Activated CD4-positive, alpha-beta T cell treated with anti-CD3 and anti-CD28 coated beads, Interleukin-2, amount 50 U/mL, for 24 hours (primary cell): ENCODE measurements at regions not wholly inside any gene's neighbourhood (a gene's known extent, or its start where the extent isn't known, plus 50 kb on each side); places are given as distances from the start of the nearest gene placed in this dataset.
A peak's percentile ranks its signal among the peaks of the same experiment; 100 is the strongest.
"Not testable (repeated sequence)": the region's sequence is repeated elsewhere in the genome, so short reads cannot be mapped to it uniquely, and the experiment has no call there.

Source experiments
- DNase-seq, 2 donors: peaks; one replicate each; pipeline ENCODE4 v3.0.0-alpha.2; 2020; ENCODE audit warnings: low read depth in 1 of 2, low spot score in 1 of 2

DNA sequence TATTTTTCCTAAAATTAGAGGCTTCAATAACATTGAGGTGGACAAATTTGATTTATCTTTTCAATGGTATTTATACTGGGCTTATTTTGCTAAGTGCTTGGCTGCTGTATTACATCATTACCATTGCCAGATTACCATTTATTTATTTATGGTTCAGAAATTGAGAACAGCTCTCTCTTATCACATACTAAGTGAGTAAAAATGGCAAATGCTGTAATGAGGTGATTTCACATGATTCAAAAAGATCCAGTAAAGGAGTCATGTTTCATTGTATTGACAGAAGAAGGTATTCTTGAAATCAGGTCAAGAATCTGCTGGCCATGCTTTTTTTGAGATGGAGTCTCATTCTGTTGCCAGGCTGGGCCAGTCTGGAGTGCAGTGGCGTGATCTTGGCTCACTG, 322.6 kb downstream of the KIF20B start:
- DNase-seq: no peak

DNA sequence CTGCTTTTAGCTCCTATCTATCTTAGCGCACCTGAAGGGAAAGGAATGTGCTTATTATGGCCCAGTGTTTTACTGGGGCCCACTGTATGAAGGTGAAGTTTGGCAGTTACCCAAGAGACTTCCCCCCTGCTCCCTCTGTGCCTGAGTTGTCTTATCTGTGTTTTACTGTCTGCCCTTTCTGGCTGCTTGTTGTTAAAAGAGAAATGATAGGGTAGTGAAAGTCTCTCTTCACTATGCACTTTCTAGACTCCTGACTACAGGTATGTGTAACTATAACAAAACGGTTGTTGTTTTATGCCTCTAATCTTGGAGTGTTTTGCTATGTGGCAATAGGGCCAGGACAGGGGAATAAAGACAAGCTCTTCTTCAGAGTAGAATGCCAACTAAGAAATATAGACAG, 326.9 kb downstream of the KIF20B start:
- DNase-seq: no peak

DNA sequence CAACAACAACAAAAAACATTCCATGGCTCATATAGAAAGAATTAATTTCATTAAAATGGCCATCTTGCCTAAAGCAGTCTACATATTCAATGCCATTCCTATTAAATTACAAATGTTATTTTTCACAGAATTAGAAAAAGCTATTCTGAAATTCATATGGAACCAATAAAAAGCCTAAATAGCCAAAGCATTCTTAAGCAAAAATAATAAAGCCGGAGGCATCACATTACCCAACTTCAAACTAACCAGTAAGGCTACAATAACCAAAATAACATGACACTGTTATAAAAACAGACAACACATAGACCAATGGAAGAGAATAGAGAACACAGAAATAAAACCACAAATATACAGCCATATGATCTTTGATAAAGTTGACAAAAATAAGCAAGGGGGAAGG, 330.4 kb downstream of the KIF20B start:
- DNase-seq: no peak

DNA sequence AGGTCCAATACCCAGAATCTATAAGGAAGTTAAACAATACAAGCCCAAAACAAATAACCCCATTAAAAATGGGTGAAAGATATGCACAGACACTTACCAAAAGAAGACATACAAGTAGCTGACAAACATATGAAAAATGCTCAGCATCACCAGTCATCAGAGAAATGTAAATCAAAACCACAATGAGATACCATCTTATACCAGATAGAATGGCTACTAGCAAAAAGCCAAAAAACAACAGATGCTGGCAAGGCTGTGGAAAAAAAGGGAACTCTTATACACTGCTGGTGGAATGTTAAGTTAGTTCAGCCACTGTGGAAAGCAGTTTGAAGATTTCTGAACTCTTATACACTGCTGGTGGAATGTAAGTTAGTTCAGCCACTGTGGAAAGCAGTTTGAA, 331.1 kb downstream of the KIF20B start:
- no peak for DNase-seq

DNA sequence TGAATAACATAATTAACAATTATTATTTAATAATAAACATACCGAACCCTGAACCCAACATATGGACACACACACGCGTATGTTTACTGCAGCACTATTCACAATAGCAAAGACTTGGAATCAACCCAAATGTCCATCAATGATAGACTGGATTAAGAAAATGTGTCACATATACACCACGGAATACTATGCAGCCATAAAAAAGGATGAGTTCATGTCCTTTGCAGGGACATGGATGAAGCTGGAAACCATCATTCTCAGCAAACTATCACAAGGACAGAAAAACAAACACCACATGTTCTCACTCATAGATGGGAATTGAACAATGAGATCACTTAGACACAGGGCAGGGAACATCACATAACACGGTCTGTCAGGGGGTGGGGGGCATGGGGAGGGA, 333.5 kb downstream of the KIF20B start:
- not testable (repeated sequence) for DNase-seq

DNA sequence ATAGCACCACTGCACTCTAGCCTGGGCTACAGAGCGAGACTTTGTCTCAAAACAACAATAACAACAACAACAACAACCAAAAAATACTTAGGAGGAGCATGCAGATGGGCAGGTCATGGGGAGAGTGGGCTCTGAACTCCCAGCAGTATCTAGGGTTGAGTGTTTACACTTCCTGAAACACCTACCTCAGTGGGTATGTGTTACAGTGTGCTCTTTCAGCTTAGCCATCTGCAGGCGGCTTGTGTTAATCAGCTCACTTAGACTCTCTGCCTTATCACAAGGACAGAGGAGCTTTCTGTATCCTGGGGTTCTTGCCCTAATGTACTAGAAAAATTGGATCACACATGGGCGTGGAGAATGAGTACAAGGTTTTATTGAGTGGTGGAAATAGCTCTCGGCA, 340.2 kb downstream of the KIF20B start:
- no peak for DNase-seq

DNA sequence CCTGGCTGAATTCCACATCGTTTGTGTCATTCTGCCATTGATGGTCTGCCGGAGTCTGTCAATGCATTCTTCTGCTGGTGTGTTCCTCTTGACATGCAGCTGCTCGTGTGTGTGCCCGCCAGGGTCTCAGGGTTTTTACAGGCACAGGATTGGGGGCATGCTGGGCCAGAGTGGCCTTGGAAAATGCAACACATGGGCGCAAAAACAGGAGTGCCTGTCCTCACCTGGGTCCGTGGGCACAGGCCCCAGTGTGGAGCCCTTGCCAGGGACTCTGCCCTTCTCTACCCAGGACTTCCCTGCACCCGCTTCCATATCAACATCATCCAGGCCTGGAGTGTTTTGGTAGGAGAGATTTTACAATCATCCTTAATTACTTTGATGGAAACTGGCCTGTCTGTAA, 340.7 kb downstream of the KIF20B start:
- no peak for DNase-seq

DNA sequence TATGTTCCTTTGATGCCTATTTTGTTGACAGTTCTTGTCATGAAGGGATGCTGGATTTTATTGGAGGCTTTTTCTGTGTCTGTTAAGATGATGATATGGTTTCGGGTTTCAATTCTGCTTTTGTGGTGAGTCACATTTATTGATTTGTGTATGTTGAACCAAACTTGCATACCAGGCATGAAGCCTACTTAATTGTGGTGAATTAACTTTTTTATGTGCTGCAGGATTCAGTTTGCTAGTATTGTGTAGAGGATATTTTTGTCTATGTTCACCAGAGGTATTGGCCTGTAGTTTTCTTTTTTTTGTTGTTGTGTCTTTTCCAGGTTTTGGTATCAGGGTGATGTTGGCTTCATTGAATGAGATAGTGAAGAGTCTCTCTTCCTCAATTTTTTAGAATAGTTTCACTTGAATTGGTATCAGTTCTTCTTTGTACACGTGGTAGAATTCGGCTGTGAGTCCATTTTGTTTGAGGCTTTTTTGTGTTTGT, 345.9 kb downstream of the KIF20B start:
- no peak for DNase-seq

DNA sequence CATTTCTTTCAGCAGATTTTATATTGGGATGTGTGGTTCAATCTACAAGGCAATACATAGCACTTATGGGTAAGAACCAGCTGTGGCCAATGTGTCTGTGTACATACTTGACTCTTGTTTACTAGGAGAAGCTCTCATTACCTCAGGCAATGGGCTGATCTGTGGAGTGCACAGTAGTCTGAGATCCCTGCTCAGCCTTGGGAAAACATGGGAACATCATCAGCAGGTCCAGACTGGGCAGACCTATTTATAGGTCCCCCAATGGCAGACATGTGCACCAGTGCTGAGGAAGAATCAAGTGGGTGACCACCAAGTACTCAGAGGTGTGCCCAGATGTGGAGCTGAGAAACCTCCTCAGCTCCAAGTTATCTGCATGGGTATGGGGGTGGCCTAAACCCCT, 349.7 kb downstream of the KIF20B start:
- DNase-seq: no peak

DNA sequence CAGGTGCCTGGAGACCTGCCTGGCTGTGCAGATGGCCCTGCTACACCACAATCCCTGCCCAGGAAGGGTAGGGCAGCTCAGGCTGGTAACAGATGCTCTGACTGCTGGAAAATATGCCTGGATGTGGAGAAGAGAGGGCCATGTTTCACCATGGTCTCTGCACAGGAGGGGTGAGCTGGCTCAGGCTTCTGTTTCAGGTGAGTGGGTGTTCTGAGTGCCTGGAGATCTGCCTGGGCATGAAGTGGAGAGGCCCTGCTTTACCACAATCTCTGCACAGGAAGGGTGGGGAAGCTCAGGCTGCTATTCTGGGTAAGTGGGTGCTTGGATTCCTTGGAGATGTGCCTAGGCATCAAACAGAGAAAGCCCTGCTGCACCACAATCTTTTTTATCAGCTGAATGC, 350.1 kb downstream of the KIF20B start:
- no peak for DNase-seq

DNA sequence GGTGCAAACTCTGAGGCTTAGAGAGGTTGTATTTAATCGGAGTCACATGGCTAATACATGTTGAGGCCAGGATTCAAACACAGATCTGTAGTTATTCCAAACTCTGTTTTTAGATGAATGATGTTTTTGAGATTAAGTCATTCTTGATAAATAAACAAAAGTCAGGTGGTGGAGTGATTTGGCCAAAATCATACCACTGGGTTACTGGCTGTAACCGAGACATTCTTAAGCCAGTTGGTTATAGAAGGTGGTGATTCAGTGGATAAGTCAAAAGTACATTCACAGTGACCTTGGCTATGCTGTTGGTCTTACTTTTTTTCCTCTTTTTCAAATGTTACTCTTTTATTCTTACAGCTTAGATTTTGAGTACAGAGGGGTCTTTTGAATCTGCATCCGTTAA, 361.4 kb downstream of the KIF20B start:
- no peak for DNase-seq

DNA sequence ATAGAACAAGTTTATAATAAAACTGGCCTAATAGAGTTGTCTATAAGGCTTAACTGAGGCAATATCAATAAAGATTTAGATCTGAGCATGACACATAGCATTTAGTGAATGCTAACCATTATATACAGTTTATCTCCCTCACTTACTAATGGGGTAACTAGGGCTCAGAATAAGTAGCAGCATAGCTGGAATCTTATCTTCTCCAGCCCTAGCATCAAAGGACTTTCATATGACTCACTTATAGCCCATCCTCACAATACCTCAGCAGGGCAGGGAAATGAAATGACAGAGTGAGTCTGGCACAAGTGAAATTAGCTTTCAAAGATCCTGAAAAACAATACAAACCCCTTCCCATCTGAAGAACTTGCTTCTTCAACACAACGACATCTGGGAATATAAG, 362.9 kb downstream of the KIF20B start:
- no peak for DNase-seq

DNA sequence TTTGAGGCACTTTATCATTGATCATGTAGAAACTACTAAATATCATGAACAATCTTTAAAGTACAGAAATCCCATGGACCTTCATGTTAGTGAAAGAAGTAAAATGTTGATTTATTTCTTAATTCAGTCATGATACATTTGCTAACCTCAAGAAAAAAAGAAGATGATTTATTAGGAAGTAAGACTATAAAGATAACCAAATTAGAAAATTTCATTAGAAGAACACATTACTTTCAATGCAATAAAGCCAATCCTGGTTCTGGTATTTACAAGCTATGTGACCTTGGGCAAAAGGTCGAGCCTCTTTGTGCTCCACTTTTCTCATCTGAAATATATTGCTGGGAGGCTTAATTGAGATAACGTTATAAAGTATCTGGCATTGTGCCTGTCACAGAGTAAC, 365.0 kb downstream of the KIF20B start:
- no peak for DNase-seq

DNA sequence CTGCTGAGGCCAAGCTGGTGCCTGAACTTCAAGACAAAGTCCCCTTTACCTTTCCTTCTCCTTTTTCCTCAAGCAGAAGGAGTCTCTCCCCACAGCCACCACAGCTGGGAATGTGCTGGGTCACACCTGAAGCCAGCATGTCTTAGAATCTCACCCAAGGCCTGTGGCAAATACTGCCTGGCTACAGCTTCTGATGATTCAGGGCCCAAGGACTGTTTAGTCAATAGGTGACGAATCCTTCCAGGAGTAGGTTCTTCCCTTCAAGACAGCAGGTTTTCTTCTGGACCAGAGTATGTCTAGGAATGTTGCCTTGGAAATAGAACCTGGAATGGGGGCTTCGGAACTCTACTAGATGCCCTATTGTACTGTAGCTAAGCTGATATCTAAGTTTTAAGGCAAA, 374.6 kb downstream of the KIF20B start:
- DNase-seq: no peak

DNA sequence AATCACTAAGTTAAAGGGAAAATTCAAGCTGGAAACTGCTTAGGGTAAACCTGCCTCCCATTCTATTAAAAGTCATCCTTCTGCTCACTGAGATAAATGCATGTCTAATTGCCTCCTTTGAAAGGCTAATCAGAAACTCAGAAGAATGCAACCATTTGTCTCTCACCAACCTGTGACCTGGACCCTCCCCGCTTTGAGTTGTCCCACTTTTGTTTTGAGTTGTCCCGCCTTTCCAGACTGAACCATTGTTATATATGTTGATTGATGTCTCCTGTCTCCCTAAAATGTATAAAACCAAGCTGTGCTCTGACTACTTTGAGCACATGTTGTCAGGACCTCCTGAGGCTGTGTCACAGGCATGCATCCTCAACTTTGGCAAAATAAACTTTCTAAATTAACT, 378.4 kb downstream of the KIF20B start:
- no peak for DNase-seq

DNA sequence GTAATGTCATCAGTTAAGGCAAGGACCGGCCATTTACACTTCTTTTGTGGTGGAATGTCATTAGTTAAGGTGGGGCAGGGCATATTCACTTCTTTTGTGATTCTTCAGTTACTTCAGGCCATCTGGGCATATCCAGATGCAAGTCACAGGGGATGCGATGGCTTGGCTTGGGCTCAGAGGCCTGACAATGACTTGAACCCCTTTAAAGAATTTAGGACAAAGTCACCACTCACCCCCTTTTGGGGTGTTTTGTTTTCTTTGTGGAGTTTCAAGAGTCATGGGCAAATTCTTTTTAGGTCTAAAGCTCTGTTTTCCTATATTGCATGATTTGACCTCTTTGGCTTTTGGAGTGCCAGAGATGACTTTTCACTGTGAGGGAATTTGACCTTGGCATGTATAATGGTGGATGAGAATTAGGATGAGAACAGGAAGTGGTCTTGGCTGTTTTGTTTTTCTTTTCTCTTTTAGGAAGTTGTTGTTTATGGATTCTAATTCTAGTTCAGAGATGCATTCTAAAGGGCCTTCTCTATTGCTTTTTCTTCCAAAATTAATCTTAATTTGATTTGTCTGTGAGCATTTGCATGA, 385.3 kb downstream of the KIF20B start:
- not testable (repeated sequence) for DNase-seq

DNA sequence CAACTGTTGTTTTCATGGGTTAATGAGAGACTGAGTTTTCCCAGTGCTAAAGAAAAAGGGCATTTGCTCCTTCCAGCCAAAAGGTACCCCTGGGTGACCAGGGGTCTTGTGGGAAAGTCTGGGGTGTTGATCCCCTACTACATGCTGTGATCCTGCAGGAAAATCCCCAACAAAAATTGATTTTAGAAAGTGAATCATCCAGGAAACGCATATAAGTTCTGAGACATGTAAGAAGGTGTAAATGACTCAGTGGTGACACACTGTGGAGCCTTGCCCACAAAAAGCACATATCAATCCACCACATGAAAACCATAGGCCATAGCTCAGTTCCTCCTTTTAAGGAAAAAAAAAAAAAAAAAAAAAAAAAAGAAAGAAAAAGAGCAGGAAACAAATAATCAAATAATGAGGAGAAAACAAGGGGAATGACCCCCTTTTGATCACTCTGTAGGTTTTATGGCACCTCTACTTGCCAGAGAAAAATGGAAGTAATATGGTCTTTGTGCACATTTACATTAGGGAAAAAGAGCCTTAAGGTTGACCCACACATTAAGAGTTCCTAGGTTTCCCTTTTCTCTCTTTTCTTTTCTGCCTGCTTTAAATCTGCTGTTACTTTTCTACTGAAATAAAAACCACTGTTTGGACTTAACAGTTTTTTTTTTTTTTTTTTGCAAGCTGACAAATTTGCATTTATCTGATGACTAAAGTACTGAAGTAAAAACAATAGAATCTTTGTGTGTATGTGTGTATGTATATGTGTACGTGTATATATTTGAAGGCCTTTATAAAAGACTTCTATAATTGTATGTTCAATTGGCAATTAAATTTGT, 386.0 kb downstream of the KIF20B start:
- peak in 1 of 2 donors; percentile 8 for DNase-seq

DNA sequence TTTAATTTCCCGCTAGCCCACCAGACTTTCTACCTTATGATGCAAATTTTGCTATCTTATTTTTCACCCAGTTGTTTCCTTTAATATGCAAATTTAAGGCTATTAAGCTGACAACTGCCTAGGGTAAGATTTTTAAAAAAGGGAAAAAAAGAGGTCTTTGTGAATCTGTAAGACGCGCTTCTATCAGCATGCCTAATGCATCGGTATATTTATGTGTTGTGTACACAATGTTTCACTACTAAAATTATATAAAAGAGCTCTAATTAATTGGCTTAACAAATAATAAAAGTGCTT, 386.6 kb downstream of the KIF20B start:
- no peak for DNase-seq

DNA sequence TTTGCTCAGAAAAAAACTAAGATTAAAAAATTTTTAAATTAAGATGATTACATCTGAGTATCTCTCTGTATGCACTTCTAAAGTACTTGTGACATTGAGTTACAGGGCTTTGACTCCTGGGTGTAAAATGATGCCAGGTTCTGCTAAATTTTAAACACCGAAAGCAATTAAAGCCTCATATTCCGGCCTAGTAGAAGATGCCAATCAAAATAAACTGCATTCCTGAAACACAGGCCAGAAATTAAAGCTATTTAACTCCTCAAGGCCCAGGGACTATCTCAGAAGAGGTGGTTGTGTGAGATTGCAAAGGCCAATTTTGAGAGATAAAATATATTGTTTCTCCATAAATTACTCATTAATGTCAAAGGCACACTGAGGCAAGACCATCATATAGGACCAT, 388.3 kb downstream of the KIF20B start:
- no peak for DNase-seq

DNA sequence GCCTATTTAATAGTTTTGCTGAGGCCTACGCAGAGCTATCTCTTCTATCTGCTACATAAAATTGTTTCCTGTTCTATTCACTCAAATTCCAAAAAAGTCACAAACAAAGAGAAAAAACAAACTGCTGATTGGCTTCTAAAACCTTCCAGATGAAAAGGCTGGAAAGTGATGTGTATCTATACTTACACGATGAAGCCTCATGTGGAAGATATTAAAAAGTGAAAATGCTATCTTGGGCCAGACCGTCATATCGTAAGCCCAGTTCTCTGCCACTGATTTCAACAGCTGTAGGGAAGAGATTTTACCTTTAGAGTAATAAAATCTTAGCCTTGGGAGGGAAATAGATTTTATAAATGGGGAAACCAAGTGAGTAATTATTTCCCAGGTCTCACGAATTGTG, 394.8 kb downstream of the KIF20B start:
- DNase-seq: no peak

DNA sequence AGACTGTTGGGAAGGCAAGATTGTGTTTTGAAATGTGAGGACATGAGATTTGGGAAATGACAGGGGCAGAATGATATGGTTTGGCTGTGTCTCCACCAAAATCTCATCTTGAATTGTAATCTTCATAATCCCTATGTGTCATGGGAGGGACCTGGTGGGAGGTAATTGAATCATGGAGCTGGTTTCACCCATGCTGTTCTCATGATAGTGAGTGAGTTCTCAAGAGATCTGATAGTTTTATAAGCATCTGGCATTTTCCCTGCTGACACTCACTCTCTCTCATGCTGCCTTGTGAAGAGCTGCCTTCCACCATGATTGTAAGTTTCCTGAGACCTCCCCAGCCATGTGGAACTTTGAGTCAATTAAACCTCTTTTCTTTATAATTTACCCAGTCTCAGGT, 406.2 kb downstream of the KIF20B start:
- DNase-seq: not testable (repeated sequence)

DNA sequence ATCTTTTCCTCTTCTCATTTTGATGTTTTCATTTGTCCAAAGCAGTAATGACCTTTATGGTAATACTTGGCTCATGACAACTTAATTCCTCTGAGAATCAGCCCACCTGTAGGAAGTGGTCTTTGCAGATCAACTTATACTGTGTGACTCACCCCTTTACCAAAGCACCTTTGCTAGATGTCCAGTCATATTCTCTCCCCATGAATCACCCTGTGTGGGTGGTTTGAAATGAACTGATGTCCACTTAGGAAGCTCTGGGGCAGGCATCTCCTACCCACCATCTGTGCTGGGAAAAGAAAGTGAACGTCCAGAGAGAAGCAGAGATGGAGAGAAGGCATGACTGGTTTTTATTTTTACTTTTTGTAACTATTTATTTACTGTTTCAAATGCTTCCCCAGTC, 410.3 kb downstream of the KIF20B start:
- DNase-seq: no peak

DNA sequence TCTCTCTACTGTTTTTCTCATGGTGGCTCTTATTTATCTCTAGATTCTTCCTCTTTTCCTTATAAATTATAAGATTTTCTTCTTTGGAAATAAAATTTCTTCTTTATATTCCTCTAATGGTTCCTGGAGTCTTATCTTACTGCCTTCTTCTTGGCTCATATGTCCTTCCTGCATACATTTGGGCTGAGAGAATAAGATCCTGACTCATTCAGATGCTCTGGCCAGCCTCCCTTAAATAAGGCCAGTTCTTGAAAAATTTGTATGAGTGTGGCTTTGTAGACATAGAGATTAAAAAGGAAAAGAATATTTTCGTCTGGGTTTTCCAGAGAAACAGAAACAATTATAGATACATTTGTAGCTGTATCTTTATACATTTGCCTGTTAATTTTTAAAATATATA, 411.3 kb downstream of the KIF20B start:
- DNase-seq: no peak
